ENCODE measurements at regions not wholly inside any gene's neighbourhood (a gene's known extent, or its start where the extent isn't known, plus 50 kb on each side); places are given as distances from the start of the nearest gene placed in this dataset.

- no peak for DNase-seq (ENCODE audit: low read depth)
- Histone ChIP-seq H3K36me3 (ENCODE audit: control insufficient read depth, insufficient read depth, low read length) (no peaks in the 10 kb centered on the region), H3K4me3 (ENCODE audit: low read depth, low read length) (no peak overlapping the region), H3K27me3 (ENCODE audit: control insufficient read depth, insufficient read depth, low read length) (no peaks in the 10 kb centered on the region)
- TF ChIP-seq CTCF (IDR thresholded peaks at IDR 0.05; ENCODE audit: insufficient read depth, low read length, poor library complexity, severe bottlenecking), result no peak
These were observed 537.5 kb upstream of the CAMK1G start for GRCh38 chr1:209046058-209046417.

- no peak overlapping the region for H3K4me3 ChIP-seq (ENCODE audit: low read depth, low read length)
- H3K36me3 ChIP-seq (ENCODE audit: control insufficient read depth, insufficient read depth, low read length), result no peaks in the 10 kb centered on the region
- no peak for DNase-seq (ENCODE audit: low read depth)
- no peak for TF ChIP-seq CTCF (IDR thresholded peaks at IDR 0.05; ENCODE audit: insufficient read depth, low read length, poor library complexity, severe bottlenecking)
- no peaks in the 10 kb centered on the region for H3K27me3 ChIP-seq (ENCODE audit: control insufficient read depth, insufficient read depth, low read length)
These were observed 536.6 kb upstream of the CAMK1G start for GRCh38 chr1:209046935-209047334.

- Histone ChIP-seq H3K27me3 (ENCODE audit: control insufficient read depth, insufficient read depth, low read length) (no peaks in the 10 kb centered on the region), H3K36me3 (ENCODE audit: control insufficient read depth, insufficient read depth, low read length) (no peaks in the 10 kb centered on the region), H3K4me3 (ENCODE audit: low read depth, low read length) (no peak overlapping the region)
- no peak for TF ChIP-seq CTCF (IDR thresholded peaks at IDR 0.05; ENCODE audit: insufficient read depth, low read length, poor library complexity, severe bottlenecking)
- no peak for DNase-seq (ENCODE audit: low read depth)
These were observed 534.4 kb upstream of the CAMK1G start for GRCh38 chr1:209048941-209049669.

GRCh38 chr1:209051570-209051969, 531.9 kb upstream of the CAMK1G start:
- no peak for TF ChIP-seq CTCF (IDR thresholded peaks at IDR 0.05; ENCODE audit: insufficient read depth, low read length, poor library complexity, severe bottlenecking)
- no peak for DNase-seq (ENCODE audit: low read depth)
- Histone ChIP-seq H3K36me3 (ENCODE audit: control insufficient read depth, insufficient read depth, low read length) (no peaks in the 10 kb centered on the region), H3K27me3 (ENCODE audit: control insufficient read depth, insufficient read depth, low read length) (no peaks in the 10 kb centered on the region), H3K4me3 (ENCODE audit: low read depth, low read length) (no peak overlapping the region)

GRCh38 chr1:209053587-209053986, 529.9 kb upstream of the CAMK1G start:
- no peak for DNase-seq (ENCODE audit: low read depth)
- TF ChIP-seq CTCF (IDR thresholded peaks at IDR 0.05; ENCODE audit: insufficient read depth, low read length, poor library complexity, severe bottlenecking), result no peak
- Histone ChIP-seq H3K36me3 (ENCODE audit: control insufficient read depth, insufficient read depth, low read length) (no peaks in the 10 kb centered on the region), H3K4me3 (ENCODE audit: low read depth, low read length) (no peak overlapping the region), H3K27me3 (ENCODE audit: control insufficient read depth, insufficient read depth, low read length) (no peaks in the 10 kb centered on the region)

GRCh38 chr1:209057083-209057482, 526.4 kb upstream of the CAMK1G start:
- no peak for DNase-seq (ENCODE audit: low read depth)
- no peaks in the 10 kb centered on the region for H3K27me3 ChIP-seq (ENCODE audit: control insufficient read depth, insufficient read depth, low read length)
- H3K4me3 ChIP-seq (ENCODE audit: low read depth, low read length), result no peak overlapping the region
- no peak for TF ChIP-seq CTCF (IDR thresholded peaks at IDR 0.05; ENCODE audit: insufficient read depth, low read length, poor library complexity, severe bottlenecking)
- H3K36me3 ChIP-seq (ENCODE audit: control insufficient read depth, insufficient read depth, low read length), result no peaks in the 10 kb centered on the region
